ENCODE measurements at regions not wholly inside any gene's neighbourhood (a gene's known extent, or its start where the extent isn't known, plus 50 kb on each side); places are given as distances from the start of the nearest gene placed in this dataset.

GRCh38 chr9:103242486-103242885 is 247.4 kb downstream of the CYLC2 start:
- Histone ChIP-seq H3K9me3 (ENCODE audit: low read depth, low read length) (peaks cover 2% of the 10 kb centered on the region), H2AFZ (ENCODE audit: low read length) (no peak overlapping the region), H3K4me3 (ENCODE audit: insufficient read depth, low read length) (no peak overlapping the region), H3K27me3 (ENCODE audit: insufficient read depth, low read length) (no peaks in the 10 kb centered on the region), H3K4me2 (ENCODE audit: insufficient read depth, low read length) (no peak overlapping the region), H4K20me1 (ENCODE audit: insufficient read depth, low read length) (no peaks in the 10 kb centered on the region), H3K79me2 (ENCODE audit: insufficient read depth, low read length) (no peaks in the 10 kb centered on the region), H3K36me3 (ENCODE audit: insufficient read depth, low read length) (no peaks in the 10 kb centered on the region), H3K27ac (ENCODE audit: low read depth, low read length) (no peak overlapping the region), H3K4me1 (ENCODE audit: insufficient read depth, low read length) (no peaks in the 10 kb centered on the region)
- no peak for DNase-seq (ENCODE audit: insufficient read length, low spot score, missing footprints)
- no peak for TF ChIP-seq CTCF (IDR thresholded peaks at IDR 0.05; ENCODE audit: extremely low read depth, low read depth, low read length)

- Histone ChIP-seq H3K36me3 (ENCODE audit: insufficient read depth, low read length) (no peaks in the 10 kb centered on the region), H2AFZ (ENCODE audit: low read length) (no peak overlapping the region), H3K4me1 (ENCODE audit: insufficient read depth, low read length) (no peaks in the 10 kb centered on the region), H4K20me1 (ENCODE audit: insufficient read depth, low read length) (no peaks in the 10 kb centered on the region), H3K4me2 (ENCODE audit: insufficient read depth, low read length) (no peak overlapping the region), H3K27me3 (ENCODE audit: insufficient read depth, low read length) (no peaks in the 10 kb centered on the region), H3K27ac (ENCODE audit: low read depth, low read length) (no peak overlapping the region), H3K79me2 (ENCODE audit: insufficient read depth, low read length) (no peaks in the 10 kb centered on the region), H3K9me3 (ENCODE audit: low read depth, low read length) (peaks cover 2% of the 10 kb centered on the region), H3K4me3 (ENCODE audit: insufficient read depth, low read length) (no peak overlapping the region)
- DNase-seq (ENCODE audit: insufficient read length, low spot score, missing footprints) = no peak
- no peak for TF ChIP-seq CTCF (IDR thresholded peaks at IDR 0.05; ENCODE audit: extremely low read depth, low read depth, low read length)
Measured at GRCh38 chr9:103243553-103243952, 248.4 kb downstream of the CYLC2 start.

GRCh38 chr9:103245369-103245768 is 250.2 kb downstream of the CYLC2 start:
- Histone ChIP-seq H3K36me3 (ENCODE audit: insufficient read depth, low read length) (no peaks in the 10 kb centered on the region), H2AFZ (ENCODE audit: low read length) (no peak overlapping the region), H3K4me3 (ENCODE audit: insufficient read depth, low read length) (no peak overlapping the region), H3K4me2 (ENCODE audit: insufficient read depth, low read length) (no peak overlapping the region), H3K27me3 (ENCODE audit: insufficient read depth, low read length) (no peaks in the 10 kb centered on the region), H3K9me3 (ENCODE audit: low read depth, low read length) (peaks cover 2% of the 10 kb centered on the region), H4K20me1 (ENCODE audit: insufficient read depth, low read length) (no peaks in the 10 kb centered on the region), H3K4me1 (ENCODE audit: insufficient read depth, low read length) (no peaks in the 10 kb centered on the region), H3K79me2 (ENCODE audit: insufficient read depth, low read length) (no peaks in the 10 kb centered on the region), H3K27ac (ENCODE audit: low read depth, low read length) (no peak overlapping the region)
- no peak for DNase-seq (ENCODE audit: insufficient read length, low spot score, missing footprints)
- no peak for TF ChIP-seq CTCF (IDR thresholded peaks at IDR 0.05; ENCODE audit: extremely low read depth, low read depth, low read length)

- H3K4me3 ChIP-seq (ENCODE audit: insufficient read depth, low read length) = no peak overlapping the region
Measured at GRCh38 chr9:103261951-103262350, 266.8 kb downstream of the CYLC2 start.

More at GRCh38 chr9:103261951-103262350, 266.8 kb downstream of the CYLC2 start:
- no peaks in the 10 kb centered on the region for H3K36me3 ChIP-seq (ENCODE audit: insufficient read depth, low read length)
- no peak for DNase-seq (ENCODE audit: insufficient read length, low spot score, missing footprints)
- H3K79me2 ChIP-seq (ENCODE audit: insufficient read depth, low read length) = no peaks in the 10 kb centered on the region
- H3K4me1 ChIP-seq (ENCODE audit: insufficient read depth, low read length) = no peaks in the 10 kb centered on the region
- no peaks in the 10 kb centered on the region for H3K9me3 ChIP-seq (ENCODE audit: low read depth, low read length)
- H3K27me3 ChIP-seq (ENCODE audit: insufficient read depth, low read length) = no peaks in the 10 kb centered on the region
- no peak overlapping the region for H2AFZ ChIP-seq (ENCODE audit: low read length)
- no peak overlapping the region for H3K4me2 ChIP-seq (ENCODE audit: insufficient read depth, low read length)
- H4K20me1 ChIP-seq (ENCODE audit: insufficient read depth, low read length) = no peaks in the 10 kb centered on the region
- no peak overlapping the region for H3K27ac ChIP-seq (ENCODE audit: low read depth, low read length)
- TF ChIP-seq CTCF (IDR thresholded peaks at IDR 0.05; ENCODE audit: extremely low read depth, low read depth, low read length) = no peak
